ENCODE measurements at regions not wholly inside any gene's neighbourhood (a gene's known extent, or its start where the extent isn't known, plus 50 kb on each side); places are given as distances from the start of the nearest gene placed in this dataset.

- TF ChIP-seq GATA2 (IDR thresholded peaks at IDR 0.05; ENCODE audit: low read depth, low read length) (no peak), GATA3 (IDR thresholded peaks at IDR 0.05; ENCODE audit: low read depth, low read length) (no peak)
These were observed 267.6 kb upstream of the IGF1R start for GRCh38 chr15:98380721-98381120.

- TF ChIP-seq GATA2 (IDR thresholded peaks at IDR 0.05; ENCODE audit: low read depth, low read length) (no peak), GATA3 (IDR thresholded peaks at IDR 0.05; ENCODE audit: low read depth, low read length) (no peak)
These were observed 266.9 kb upstream of the IGF1R start for GRCh38 chr15:98381446-98381845.

GRCh38 chr15:98382139-98382538 lies 266.2 kb upstream of the IGF1R start:
- TF ChIP-seq GATA2 (IDR thresholded peaks at IDR 0.05; ENCODE audit: low read depth, low read length) (no peak), GATA3 (IDR thresholded peaks at IDR 0.05; ENCODE audit: low read depth, low read length) (no peak)

GRCh38 chr15:98383571-98383970 lies 264.8 kb upstream of the IGF1R start:
- no peak for TF ChIP-seq GATA2 (IDR thresholded peaks at IDR 0.05; ENCODE audit: low read depth, low read length)
- TF ChIP-seq GATA3 (IDR thresholded peaks at IDR 0.05; ENCODE audit: low read depth, low read length) = no peak

GRCh38 chr15:98384328-98385029 lies 263.9 kb upstream of the IGF1R start:
- no peak for TF ChIP-seq GATA3 (IDR thresholded peaks at IDR 0.05; ENCODE audit: low read depth, low read length)
- no peak for TF ChIP-seq GATA2 (IDR thresholded peaks at IDR 0.05; ENCODE audit: low read depth, low read length)

GRCh38 chr15:98385752-98386381 lies 262.5 kb upstream of the IGF1R start:
- no peak for TF ChIP-seq GATA3 (IDR thresholded peaks at IDR 0.05; ENCODE audit: low read depth, low read length)
- TF ChIP-seq GATA2 (IDR thresholded peaks at IDR 0.05; ENCODE audit: low read depth, low read length) = no peak

- TF ChIP-seq GATA3 (IDR thresholded peaks at IDR 0.05; ENCODE audit: low read depth, low read length) = no peak
- no peak for TF ChIP-seq GATA2 (IDR thresholded peaks at IDR 0.05; ENCODE audit: low read depth, low read length)
These were observed 261.8 kb upstream of the IGF1R start for GRCh38 chr15:98386561-98386960.

GRCh38 chr15:98387866-98388265 lies 260.5 kb upstream of the IGF1R start:
- TF ChIP-seq GATA3 (IDR thresholded peaks at IDR 0.05; ENCODE audit: low read depth, low read length) (no peak), GATA2 (IDR thresholded peaks at IDR 0.05; ENCODE audit: low read depth, low read length) (no peak)

- TF ChIP-seq GATA3 (IDR thresholded peaks at IDR 0.05; ENCODE audit: low read depth, low read length) (no peak), GATA2 (IDR thresholded peaks at IDR 0.05; ENCODE audit: low read depth, low read length) (no peak)
These were observed 257.3 kb upstream of the IGF1R start for GRCh38 chr15:98390946-98391530.

- TF ChIP-seq GATA3 (IDR thresholded peaks at IDR 0.05; ENCODE audit: low read depth, low read length) (no peak), GATA2 (IDR thresholded peaks at IDR 0.05; ENCODE audit: low read depth, low read length) (no peak)
These were observed 256.8 kb upstream of the IGF1R start for GRCh38 chr15:98391568-98391967.

GRCh38 chr15:98393471-98393870 lies 254.9 kb upstream of the IGF1R start:
- TF ChIP-seq GATA2 (IDR thresholded peaks at IDR 0.05; ENCODE audit: low read depth, low read length) (no peak), GATA3 (IDR thresholded peaks at IDR 0.05; ENCODE audit: low read depth, low read length) (no peak)

GRCh38 chr15:98394546-98394945 lies 253.8 kb upstream of the IGF1R start:
- TF ChIP-seq GATA3 (IDR thresholded peaks at IDR 0.05; ENCODE audit: low read depth, low read length) (no peak), GATA2 (IDR thresholded peaks at IDR 0.05; ENCODE audit: low read depth, low read length) (no peak)

- TF ChIP-seq GATA2 (IDR thresholded peaks at IDR 0.05; ENCODE audit: low read depth, low read length) = no peak
- no peak for TF ChIP-seq GATA3 (IDR thresholded peaks at IDR 0.05; ENCODE audit: low read depth, low read length)
These were observed 252.2 kb upstream of the IGF1R start for GRCh38 chr15:98395974-98396610.

GRCh38 chr15:98397419-98397818 lies 250.9 kb upstream of the IGF1R start:
- TF ChIP-seq GATA2 (IDR thresholded peaks at IDR 0.05; ENCODE audit: low read depth, low read length) (no peak), GATA3 (IDR thresholded peaks at IDR 0.05; ENCODE audit: low read depth, low read length) (no peak)
